ENCODE measurements at regions not wholly inside any gene's neighbourhood (a gene's known extent, or its start where the extent isn't known, plus 50 kb on each side); places are given as distances from the start of the nearest gene placed in this dataset.

GRCh38 chr12:107891967-107892366, 117.5 kb downstream of the ASCL4 start:
- DNase-seq (ENCODE audit: low read depth in 2 of 2) = no peak

DNA sequence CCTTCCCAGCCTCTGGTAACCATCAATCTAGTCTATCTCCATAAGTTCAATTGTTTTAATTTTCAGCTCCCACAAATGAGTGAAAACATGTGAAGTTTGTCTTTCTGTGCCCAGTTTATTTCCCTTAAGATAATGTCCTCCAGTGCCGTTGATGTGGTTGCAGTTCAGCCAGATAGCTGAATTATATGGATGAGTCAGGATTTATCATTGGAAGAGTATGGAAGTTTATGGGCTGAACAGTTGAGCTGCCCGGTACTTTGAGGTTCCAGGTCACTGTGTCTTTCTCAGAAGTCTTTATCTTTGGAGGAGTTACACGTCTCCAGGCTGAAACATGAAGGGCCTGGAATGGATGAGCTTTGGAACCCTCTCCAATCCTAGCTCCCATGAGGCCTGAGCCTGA, 120.1 kb downstream of the ASCL4 start:
- no peak for DNase-seq (ENCODE audit: low read depth in 2 of 2)

DNA sequence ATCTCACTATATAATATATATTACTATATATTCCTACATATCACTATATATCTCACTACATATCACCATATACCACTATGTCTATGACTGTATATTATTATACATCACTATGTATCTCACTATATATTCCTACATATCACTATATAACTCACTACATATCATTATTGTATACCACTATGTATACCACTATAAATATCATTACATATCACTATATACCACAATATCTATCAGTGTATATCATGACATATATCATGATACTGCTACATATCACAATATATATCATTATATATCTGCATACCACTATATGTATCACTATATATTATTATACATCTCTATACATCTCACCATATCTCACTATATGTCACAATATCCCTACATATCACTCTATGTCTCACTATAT, 121.5 kb downstream of the ASCL4 start:
- DNase-seq (ENCODE audit: low read depth in 2 of 2) = no peak

DNA sequence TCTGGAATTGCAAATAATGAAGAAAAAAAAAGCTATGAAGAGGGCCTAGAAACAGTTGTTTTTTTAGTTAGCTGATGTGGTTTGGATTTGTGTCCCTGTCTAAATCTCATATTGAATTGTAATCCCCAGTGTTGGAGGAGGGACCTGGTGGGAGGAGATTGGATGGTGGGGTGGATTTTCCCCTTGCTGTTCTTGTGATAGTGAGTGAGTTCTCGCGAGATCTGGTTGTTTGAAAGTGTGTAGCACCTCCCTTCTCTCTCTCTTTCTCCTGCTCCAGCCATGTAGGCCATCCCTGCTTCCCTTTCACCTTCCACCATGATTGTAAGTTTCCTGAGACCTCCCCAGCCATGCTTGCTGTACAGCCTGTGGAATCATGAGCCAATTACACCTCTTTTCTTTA, 126.1 kb downstream of the ASCL4 start:
- DNase-seq (ENCODE audit: low read depth in 2 of 2) = no peak

DNA sequence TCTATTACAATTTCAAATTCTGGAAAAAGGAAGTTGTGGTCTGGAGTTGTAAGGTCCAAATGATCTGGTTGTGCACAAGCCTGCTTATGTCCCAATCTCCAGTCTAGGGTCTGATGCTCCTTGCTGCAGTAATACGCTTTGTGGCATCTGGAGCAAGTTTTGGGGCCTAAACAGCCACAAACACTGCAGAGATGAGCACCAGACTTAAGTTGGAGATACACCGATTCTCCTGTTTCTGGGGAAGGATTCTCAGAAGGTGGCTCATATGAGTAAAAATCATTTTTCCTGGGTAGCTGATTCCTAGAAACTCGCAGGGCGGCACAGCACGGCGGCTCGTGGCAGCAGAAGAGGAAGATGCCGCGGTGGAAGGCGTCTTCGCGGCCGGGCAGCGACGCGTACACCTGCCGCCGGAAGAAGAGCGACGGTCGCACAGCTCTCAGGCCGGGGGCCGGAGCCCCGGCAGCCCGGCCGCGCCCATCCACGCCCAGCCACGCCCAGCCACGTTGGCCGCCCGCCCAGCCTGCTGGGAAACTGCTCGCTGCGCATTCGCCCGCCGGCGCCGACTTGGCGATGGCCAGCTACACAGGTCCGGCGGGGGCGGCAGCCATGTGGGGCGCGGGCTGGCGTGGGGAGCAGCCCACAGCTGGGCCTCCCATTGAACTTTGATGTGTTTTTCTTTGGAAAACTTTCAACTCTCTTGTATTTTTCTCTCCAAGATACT, 129.0 kb downstream of the ASCL4 start:
- no peak for DNase-seq (ENCODE audit: low read depth in 2 of 2)

GRCh38 chr12:107906707-107907106, 132.2 kb downstream of the ASCL4 start:
- no peak for DNase-seq (ENCODE audit: low read depth in 2 of 2)

DNA sequence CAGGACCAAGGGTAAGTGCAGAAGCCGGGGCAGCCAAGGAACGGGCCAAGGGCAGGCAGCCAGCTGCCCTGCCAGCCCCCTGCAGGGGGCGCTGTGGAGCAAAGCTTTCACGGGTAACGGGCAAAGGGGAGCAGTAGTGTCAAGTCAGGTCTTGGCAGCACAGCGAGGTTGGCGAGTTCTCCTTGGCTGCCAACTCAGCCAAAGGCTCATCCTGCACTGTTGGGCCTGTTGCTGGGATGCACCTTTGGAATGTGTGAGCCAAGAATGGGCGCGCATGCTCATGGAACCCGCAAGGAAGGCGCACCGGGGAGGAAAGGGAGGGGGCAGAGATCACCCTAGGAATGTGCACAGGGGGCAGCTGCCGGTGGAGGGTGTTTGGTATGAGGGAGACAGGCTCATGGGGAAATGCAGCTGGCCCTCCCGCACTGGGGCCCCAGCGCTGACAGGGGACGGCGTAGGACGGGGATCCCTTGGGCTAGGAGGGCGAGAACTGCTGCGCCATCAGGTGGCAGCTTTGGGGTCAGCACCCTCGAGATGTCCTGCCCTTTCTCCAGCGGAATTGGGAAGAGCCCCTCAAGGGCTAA, 138.0 kb downstream of the ASCL4 start:
- DNase-seq (ENCODE audit: low read depth in 2 of 2) = no peak

DNA sequence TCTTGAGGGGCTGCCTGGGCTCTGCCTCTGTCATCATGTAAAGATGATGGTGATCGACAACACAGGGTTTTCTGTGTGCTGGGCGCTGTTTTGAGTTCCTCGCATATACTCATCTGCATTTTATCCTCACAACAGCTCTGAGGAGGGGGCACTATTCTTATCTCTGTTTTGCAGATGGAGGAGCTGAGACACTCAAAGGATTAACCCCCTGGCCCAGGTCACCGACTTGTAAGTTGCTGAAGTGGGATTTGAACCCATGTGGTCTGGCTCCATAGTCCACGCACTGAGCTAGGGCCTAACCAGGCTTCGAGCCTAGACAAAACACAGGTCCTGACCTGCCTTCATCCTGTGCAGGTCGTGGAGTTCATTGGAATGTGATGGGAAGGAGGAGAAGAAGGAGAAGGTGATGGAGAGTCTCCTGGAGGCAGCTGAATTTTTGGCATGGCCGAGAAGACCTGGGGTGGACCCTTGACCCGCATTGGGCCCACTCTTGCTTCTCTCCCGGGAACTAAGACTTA, 140.0 kb downstream of the ASCL4 start:
- no peak for DNase-seq (ENCODE audit: low read depth in 2 of 2)

- DNase-seq (ENCODE audit: low read depth in 2 of 2) = no peak
These were observed 143.7 kb downstream of the ASCL4 start for GRCh38 chr12:107917912-107918800.

DNA sequence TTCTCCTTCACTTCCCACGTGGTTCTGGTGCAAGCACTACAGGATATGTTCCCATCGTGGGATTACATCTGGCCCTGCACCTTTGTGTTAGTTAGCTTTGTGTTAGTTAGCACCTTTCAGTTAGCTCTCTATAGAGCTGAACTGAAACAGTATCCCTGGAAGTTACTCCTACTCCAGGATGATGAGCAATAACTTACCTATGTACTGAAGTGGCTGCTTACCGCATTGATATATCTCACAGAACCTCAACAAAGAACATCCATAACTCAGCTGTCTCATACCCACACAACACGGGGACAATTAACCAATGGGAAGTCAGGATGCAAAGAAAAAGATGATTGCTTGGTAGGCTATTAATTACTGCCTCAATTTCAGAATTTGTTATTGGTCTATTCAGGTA, 146.6 kb downstream of the ASCL4 start:
- DNase-seq (ENCODE audit: low read depth in 2 of 2) = no peak

DNA sequence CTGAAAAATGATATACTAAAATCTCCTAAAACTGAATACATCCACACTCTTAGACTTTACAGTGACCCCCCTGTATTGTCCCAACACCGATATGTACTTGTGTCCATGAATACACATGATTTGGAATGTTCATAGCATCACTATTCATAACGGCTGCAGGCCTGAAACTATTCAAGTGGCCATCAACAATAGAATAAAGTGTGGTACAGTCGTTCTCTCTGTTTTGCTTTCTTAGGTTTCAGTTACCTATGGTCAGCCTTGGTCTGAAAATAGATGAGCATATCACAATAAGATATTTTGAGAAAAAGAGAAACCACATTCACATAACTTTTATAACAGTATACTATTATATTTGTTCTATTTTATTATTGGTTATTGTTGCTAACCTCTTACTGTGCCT, 150.6 kb downstream of the ASCL4 start:
- DNase-seq (ENCODE audit: low read depth in 2 of 2) = no peak

- DNase-seq (ENCODE audit: low read depth in 2 of 2) = no peak
These were observed 154.9 kb downstream of the ASCL4 start for GRCh38 chr12:107929436-107929835.

GRCh38 chr12:107931761-107932160, 157.3 kb downstream of the ASCL4 start:
- no peak for DNase-seq (ENCODE audit: low read depth in 2 of 2)

GRCh38 chr12:107938446-107938845, 163.9 kb downstream of the ASCL4 start:
- DNase-seq (ENCODE audit: low read depth in 2 of 2) = no peak

DNA sequence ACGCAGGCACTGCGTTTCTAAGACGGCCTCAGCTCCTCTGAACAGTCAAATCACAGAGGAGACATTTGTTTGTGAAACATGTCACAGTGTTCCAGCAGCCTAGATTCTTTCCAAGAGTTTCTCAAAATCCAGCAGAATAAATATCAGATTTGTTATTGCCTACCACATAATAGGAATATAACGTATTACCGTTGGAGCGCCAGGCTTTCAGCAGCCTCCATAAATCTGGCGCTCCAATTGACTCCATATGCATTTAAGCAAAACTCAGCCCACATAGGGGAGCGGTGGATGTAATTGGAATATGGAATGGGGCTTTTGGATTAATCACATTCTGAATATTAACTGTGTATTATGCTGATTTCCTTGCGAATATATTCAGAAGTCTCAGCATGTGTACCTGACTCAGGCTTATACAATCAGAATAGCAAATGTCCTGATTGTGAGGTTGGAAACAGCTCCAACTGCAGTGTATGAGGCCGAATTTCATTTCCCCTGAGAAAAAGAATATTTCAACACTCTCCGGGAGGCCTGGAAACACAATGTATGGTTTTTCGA, 174.0 kb downstream of the ASCL4 start:
- DNase-seq (ENCODE audit: low read depth in 2 of 2) = no peak

- DNase-seq (ENCODE audit: low read depth in 2 of 2) = no peak
These were observed 176.5 kb downstream of the ASCL4 start for GRCh38 chr12:107951024-107951423.

- DNase-seq (ENCODE audit: low read depth in 2 of 2) = no peak
These were observed 173.0 kb upstream of the WSCD2 start for GRCh38 chr12:107955966-107956643.

DNA sequence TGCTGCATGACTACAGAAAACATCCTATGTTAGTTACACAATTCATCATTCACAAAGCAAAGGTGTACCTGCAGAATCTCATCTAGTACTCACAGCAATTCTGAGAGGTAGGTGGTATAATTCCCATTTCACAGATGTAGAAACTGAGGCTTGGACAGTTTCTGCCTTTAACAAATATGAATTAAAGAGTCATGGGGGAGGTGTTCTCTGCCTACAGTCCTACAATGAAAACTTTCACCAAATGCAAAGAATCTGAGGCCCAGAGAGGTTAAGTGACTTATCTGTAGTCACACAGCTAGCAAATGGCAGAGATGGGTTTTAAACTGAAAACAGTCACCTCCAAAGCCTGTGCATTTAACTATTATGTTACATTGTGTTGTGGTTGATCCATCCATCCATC, 171.6 kb upstream of the WSCD2 start:
- no peak for DNase-seq (ENCODE audit: low read depth in 2 of 2)

- DNase-seq (ENCODE audit: low read depth in 2 of 2) = no peak
These were observed 165.5 kb upstream of the WSCD2 start for GRCh38 chr12:107963635-107964034.

GRCh38 chr12:107967170-107967569, 161.9 kb upstream of the WSCD2 start:
- no peak for DNase-seq (ENCODE audit: low read depth in 2 of 2)

- no peak for DNase-seq (ENCODE audit: low read depth in 2 of 2)
These were observed 155.1 kb upstream of the WSCD2 start for GRCh38 chr12:107973950-107974349.

DNA sequence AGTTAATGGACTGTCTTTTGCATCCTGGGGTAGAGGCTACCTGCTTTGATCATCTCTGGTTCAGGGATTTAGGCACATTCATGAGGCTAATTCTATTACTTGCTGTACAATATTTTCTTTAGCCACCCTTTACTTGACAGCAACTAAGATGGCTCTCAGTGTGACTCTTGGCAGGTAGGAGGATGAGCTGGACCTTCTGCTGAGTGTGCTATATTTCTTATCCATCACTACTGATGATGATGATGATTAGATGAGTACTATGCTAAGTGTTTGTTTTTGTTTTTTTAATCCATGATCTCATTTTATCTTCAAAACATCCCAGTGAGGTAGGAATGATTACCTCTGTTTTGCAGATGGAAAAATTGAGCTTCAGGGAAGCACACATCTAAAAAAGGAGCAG, 152.8 kb upstream of the WSCD2 start:
- DNase-seq (ENCODE audit: low read depth in 2 of 2) = no peak

Measured in fibroblast of skin of left quadriceps (primary cell).